ENCODE measurements at regions not wholly inside any gene's neighbourhood (a gene's known extent, or its start where the extent isn't known, plus 50 kb on each side); places are given as distances from the start of the nearest gene placed in this dataset.

DNA sequence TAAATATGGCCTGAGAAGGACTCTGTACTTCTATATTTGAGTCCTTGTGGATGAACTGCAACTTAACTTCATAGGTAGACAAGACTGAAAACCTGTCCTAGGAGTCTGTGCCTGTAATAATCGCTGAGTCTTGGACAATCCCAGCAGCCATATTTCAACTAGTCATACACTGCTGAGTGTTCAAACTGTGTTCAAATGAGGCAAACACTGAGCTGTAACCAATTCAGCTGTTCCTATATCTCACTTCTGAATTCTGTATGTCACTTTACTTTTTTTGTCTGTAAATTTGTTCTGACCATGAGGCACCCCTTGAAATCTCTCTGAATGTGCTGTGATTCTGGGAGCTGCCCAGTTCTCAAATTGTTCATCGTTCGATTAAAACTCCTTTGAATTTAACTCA, 72.4 kb downstream of the FOXF2 start:
- TF ChIP-seq, protein P1, sequence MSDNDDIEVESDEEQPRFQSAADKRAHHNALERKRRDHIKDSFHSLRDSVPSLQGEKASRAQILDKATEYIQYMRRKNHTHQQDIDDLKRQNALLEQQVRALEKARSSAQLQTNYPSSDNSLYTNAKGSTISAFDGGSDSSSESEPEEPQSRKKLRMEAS (IDR thresholded peaks at IDR 0.05; ENCODE audit: low read depth, low read length): no peak
- TF ChIP-seq, protein P2, sequence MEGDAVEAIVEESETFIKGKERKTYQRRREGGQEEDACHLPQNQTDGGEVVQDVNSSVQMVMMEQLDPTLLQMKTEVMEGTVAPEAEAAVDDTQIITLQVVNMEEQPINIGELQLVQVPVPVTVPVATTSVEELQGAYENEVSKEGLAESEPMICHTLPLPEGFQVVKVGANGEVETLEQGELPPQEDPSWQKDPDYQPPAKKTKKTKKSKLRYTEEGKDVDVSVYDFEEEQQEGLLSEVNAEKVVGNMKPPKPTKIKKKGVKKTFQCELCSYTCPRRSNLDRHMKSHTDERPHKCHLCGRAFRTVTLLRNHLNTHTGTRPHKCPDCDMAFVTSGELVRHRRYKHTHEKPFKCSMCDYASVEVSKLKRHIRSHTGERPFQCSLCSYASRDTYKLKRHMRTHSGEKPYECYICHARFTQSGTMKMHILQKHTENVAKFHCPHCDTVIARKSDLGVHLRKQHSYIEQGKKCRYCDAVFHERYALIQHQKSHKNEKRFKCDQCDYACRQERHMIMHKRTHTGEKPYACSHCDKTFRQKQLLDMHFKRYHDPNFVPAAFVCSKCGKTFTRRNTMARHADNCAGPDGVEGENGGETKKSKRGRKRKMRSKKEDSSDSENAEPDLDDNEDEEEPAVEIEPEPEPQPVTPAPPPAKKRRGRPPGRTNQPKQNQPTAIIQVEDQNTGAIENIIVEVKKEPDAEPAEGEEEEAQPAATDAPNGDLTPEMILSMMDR (IDR thresholded peaks at IDR 0.05; ENCODE audit: low read depth, low read length): no peak
- TF ChIP-seq POLR2A (IDR thresholded peaks at IDR 0.05; ENCODE audit: extremely low read depth, insufficient read length): no peak
- no peak for TF ChIP-seq MYC (IDR thresholded peaks at IDR 0.05; ENCODE audit: low read depth, low read length)

All from NB4 (cell line).